GM19397 (cell line): ENCODE measurements at regions not wholly inside any gene's neighbourhood (a gene's known extent, or its start where the extent isn't known, plus 50 kb on each side); places are given as distances from the start of the nearest gene placed in this dataset.

Source experiments
- ATAC-seq: cut with Tn5 transposase; IDR thresholded peaks from one replicate; pipeline ENCODE4 v1.9.1; 2021; ENCODE audit warnings: mild to moderate bottlenecking, moderate library complexity; ENCODE audit not compliant: unreplicated experiment

DNA sequence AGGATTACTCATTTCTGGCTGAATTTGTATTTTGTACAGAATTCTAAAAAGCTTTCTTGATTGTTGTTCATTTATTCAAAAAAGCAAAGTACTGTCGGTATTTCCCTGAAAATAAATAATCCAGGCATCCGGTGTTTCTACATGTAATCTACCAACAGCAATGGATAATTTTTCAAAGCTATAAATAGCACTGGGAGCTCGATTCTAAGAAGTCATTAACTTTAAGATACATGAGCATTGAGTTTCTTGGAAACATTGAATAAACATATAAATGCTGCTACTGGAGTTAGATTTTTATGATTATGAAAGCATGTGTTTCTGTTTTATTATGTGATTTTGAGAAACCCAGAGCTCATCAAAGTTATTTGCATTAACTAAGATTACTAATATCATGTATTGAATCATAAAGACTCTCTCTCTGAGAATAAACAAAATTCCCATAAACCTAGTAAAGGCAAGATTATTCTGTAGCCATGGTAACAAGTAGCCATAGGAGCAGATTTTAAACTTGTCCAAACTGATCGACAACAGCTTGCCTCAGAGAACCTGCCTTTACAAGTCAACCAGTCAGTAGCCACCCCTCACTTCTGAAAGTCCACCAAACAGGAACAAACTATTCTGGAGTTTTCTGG lies 197.0 kb downstream of the DRD1 start:
- ATAC-seq = no peak

DNA sequence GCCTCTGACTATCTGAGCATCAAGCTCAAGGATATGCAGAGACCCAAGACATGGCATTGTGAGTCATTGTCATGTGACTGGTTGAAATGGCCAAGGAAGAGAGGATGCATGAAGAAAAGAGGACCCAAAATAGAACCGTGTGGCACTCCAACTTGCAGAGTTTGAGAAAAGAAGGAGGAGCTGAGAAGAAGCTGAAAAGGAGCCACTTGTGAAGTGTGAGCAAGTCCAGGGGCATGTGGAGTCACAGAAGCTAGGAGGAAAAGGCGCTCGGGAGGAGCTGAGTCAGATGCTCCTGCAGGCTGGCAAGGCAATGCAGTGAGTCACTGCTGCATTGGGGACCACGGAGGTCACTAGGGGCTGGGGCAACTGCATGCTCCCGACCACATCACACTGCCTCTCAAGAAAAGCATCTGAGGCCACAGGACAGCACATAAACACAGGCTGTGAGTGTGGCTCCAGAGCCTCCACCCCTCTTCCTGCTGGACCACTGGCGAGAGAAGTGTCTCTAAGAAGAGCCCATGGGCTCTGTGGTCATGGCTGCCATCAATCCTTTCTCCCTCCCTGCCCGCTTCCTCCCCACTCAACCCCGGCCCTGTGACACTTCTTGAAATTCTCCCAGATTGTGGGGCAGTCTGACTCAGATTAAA lies 197.6 kb downstream of the DRD1 start:
- ATAC-seq = no peak

DNA sequence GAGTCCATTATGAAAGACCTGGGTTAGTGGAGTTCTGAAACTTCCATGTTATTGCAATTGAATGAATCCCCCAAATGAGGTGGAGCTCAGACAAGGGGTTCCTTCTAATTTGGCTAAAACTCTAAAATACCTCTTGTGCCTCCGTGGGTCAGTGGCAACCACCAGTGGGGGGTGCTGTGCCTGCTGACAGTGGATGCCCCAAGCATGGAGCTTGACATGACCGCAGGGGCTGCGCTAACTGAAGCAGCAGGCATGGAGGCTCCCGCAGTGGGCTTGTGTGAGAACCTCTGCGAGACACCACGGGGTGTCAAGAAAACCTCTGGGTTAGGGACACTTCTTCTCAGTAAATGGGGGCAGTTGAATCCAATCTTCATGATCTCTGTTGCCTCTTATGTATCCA lies 200.5 kb downstream of the DRD1 start:
- no peak for ATAC-seq

DNA sequence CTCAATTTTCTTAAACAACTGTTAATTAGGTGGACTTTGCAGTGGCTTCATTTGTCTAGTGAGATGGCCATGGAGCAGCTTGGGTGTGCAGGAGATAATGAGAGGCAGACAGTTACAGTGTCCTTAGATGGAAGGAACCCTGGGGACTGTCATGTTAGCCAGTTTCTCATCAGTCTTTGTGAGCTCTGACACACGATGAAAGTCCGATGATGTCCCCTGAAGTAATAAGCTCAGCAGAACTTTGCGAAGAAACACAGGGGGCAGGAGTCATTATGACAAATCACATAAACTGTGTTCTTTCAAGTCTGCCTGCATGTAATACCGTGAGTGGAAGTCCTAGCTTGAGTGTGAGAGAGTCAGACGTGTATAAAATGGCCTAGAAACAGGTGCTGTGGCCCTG lies 201.8 kb downstream of the DRD1 start:
- ATAC-seq = no peak

DNA sequence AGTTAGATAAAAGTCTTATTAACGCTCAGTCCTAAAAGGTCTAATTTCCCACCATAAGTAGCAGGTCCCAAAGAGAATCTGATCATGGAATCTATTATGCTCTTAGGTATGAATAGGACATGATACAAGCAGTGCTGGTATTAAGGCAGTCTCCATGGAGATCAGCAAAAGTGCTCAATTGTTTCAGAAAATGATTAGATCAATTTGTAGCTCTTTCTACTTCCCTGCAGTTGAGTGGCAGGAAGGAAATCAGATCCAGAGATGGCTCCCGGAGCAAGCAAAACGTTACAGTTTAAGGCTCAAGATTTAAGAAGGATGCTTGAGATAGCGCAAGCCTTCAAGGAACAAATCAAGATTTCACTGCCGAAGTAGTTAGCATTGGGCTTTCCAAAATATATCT lies 205.7 kb downstream of the DRD1 start:
- no peak for ATAC-seq

DNA sequence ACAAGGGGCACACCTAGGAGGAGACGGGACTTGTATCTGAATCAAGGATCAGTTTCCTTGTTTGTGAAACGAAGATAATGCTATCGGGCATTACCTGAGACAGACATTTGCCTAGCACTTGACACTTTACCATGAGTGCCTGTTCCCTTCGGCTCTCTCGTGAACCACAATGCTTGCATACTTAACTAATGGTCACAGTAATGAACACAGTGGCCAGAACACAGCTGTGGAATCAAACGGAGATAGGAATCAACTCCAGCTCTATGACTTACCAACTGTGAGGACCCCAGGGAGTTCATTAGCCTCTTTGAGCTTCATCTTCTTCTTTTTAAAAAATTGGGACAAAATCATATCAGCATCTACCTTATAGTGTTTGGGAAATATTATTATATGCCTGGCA lies 207.8 kb downstream of the DRD1 start:
- ATAC-seq = no peak

DNA sequence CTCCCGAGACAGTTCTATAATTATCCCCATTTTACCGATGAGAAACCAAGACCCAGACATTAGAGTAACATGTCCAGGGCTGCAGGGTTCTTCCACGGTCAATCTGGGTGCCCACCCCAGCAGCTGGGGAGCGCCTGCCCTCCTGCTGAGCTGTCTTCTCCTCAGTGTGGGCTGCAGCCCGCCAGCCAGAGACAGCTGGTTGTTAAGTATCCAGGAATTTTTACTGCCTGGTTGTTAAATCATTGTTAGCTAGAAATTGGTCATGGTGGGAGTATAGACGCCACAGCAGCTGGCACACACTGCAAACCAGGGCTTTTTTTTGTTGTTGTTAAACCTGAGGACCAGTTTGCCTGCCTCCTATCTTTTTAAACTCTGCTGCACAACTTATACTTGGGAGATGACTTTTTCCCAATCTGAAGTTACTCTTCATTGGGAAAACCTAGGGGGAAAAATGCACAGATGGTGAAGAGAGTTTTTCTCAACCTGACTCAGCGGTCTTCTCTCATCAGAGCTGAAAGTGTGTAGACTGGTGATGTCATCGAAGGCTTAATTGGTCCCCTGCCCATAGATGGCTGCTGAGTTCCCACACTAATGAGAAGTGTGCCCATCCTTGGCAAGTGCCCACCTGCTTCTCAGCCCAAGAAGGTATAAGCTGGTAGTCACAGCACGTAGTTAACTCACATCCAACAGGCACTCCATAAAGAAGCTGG lies 208.6 kb downstream of the DRD1 start:
- no peak for ATAC-seq

DNA sequence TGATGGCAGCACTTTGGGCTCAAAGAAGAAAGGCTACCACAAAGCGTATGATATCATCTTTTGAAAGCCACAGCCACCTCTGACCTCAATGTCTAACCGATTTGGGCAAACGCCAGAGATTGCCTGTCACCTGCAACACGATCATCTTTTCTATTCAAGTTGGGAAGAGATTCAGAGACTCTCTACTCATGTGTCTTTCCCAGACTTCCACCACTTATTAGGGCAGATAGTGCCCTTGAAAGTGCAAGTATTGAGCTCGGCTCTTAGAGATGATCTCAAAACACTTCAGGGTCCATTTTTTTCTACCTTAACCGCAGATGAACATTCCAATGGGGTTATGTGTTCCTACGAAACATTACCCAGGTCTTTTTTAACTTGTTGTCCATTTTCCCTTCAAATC lies 213.7 kb downstream of the DRD1 start:
- no peak for ATAC-seq

DNA sequence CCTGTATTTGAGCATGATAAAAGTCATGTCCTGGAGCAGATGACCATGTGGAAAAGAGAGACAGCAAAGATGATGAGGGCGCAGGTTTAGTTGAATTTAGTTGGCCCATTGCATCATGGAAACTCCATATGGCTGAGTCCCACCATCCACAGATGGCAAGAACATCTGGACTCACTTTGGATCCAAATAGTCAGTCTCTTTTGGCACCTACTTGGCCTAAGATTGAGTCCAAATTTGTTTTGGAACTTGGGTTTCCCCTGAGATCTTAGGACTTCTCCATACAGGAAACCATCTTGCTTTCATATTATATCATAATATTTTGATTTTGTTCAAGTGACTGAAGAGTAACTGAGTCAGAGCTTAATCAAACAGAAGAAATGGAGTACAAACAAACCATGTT lies 217.5 kb downstream of the DRD1 start:
- no peak for ATAC-seq

DNA sequence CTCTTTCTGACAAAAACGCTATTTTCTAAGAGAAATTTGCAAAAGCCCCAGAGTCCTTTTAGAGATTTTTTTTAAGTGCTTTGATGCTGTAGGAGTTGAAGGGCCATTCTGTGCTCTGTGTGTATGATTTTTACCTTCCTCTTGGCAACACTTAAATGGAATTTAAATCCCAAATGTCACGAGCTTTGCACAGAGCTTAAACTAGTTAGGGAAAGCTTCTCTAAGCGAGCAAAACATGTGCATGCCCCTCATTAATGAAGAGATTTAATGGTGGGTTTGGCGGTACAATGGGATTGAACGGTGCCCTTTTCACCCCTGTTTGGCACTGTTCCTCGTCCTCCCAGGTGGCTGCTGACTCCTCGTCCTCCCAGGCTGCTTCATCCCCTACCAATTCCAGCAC lies 220.7 kb downstream of the DRD1 start:
- ATAC-seq = no peak

DNA sequence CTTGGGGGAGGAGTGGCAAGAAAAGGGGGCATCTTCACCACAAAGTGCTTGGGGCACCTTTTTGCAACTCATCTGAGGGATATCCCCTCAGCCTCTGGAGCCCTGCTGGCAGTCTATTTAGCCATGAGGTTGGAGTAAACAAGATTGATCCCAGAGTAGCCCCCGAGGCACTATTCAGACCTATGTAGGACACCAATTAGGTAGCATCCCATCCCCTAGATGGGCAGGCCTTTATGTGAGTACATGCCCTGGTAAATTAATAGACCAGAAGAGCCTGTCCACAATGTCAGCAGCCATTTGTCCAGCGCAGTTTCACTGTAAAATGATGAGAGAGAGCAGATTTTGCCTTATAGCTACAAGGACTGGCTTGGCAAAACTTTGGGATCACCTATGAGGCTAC lies 221.4 kb downstream of the DRD1 start:
- no peak for ATAC-seq

DNA sequence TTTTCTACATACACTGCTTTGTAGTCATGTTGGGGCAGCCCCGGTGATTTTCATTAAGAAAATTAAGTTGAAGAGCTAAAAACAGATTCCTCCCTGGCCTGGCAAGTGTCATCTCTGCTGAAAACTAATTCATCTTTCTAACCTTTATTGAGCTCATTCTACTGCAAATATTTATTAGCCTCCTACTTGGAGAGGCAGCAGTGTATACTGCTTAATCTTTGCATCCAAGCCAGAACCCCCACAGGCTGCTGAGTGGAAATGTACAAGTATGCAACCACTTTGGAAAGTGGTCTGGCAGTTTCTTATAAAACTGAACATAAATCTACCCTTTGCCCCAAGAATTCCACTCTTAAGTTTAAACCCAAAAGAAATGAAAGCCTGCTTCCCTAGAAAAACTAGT lies 223.4 kb downstream of the DRD1 start:
- ATAC-seq = no peak

DNA sequence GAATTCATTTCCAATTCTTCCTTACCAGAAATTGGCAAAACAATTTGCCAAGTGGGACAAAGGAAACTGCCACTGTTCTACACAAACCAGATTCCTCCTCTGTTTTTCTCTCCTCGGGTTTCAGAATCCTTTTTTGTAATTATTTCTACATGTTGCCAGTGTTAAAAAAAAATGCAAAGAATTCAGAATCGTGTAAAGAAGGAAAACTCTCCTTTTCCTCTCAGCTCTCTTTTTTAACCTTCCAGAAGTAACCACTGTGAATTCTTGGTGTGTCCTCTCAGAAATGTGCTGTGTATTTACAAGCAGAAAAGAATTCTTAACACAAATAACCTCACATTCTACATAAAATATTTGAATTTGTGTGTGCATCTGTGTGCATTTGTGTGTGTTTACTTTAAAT lies 224.6 kb downstream of the DRD1 start:
- ATAC-seq = no peak

DNA sequence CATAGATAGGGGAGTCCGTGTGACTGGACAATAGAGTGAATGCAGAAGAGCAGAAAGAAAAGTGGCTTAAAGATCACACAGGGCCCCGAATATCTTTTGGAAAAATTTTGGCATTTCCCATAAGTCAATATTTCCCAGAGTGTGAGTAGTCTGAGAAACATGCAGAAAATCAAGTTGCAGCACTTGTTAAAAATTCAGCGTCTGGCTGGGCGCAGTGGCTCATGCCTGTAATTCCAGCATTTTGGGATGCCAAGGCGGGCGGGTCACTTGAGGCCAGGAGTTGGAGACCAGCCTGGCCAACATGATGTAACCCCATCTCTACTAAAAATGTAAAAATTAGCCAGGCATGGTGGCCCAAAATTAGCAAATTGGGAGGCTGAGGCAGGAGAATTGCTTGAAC lies 227.0 kb downstream of the DRD1 start:
- ATAC-seq = no peak

DNA sequence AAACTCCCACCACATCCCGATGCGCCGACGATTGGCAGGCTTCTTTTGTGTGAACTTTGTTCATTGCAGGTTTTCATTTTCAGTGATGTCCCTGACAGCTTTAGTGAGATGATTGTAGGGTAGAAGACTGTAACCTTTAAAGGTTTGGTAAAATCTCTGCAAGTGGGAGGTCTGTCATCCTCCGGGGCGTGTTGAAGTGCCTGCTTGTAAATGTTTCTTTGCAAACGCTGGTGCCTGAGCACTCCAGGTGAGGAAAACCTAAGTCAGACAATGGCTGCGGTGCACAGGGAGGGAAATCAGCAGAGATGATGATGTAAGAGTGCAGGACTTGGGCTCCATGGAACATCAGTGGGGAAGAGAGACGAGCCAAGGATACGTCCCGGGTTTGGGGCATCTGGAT lies 228.1 kb downstream of the DRD1 start:
- no peak for ATAC-seq

DNA sequence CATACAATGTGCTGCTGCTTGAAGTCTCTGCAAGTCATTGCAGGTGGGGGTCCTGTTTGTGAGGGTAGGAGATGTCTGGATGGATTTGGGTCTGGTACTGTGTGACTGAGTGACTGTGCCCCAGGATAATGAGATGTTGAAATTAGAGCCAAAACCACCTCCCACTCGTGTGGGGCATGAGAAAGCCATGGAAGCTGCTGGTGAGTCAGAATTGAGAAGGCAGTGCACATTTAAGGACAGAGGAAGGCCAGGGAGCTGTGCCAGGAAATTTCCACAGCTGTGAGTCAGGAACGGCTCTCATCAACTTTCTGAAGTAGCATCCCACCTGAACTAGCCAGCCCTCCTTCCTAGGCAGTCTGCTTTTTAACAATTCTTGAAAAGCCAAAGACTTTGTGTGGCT lies 229.8 kb downstream of the DRD1 start:
- ATAC-seq = no peak

DNA sequence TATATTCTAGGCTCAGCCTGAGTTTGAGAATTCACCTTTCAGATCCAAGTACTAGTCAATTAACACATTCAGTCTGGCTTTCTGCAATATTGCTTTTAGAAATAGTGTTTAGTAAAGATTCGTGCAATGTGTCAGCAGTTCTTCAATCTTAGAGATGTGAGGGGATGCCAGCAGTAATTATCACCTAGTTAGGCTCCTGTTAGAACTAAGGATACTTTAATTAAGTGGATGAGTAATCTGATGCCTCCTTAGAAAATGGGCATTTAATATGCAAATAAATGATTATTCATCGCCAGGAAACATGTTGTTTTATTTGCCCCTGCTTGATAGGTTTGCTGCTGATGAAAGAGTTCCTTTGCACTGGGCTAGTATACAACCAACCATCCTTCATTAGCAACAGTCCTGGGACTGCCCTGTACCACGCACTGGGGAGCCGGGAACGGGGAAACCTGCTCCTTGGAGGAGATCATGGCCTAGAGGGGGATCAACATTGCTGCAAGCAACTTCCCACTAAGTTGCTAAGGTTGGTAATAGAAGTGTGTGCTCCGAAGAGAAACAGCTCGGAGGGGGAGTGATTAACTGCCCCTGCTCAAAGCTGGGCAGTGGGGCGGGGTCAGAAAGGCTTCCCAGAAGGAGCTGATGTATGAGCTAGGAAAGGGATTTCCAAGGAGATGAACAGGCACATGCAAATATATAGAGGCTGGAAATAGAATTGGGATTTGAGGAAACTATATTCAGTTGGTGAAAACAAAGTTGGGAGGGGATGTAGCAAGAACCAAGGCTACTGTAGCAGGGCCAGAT lies 231.8 kb downstream of the DRD1 start:
- no peak for ATAC-seq

DNA sequence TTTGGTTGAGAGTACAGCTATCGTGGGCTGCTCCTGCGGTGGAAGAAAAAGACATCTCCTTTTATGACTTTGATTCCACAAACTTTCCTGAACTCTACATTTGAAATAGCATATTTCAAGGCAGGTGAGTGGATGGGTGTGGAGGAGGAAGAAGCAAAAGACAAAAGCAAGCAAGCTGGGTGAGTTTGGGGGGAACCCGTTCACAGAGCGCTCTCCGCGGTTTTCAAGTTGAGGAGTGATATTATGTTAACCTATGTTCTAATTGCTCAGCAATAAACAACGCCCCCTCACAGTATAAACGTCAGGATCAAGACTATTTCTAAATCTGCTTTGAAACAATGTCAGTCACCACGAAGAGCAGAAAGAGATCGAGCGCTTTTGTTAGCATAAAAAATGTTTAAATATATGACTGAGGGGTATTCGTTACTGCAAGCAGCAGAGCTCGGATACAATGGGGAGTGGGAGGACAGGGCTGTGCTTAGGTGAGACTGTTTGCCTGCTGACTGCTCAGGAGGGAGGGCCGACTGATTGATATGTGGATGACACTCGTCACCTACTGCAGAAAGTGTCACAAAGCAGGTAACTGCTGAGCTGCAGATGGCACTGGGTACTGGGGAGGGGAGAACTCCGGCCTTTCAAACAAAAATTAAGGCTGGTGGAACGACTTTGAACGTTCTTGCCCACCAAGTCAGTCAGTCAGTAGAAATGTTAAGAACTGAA lies 236.5 kb downstream of the DRD1 start:
- no peak for ATAC-seq

DNA sequence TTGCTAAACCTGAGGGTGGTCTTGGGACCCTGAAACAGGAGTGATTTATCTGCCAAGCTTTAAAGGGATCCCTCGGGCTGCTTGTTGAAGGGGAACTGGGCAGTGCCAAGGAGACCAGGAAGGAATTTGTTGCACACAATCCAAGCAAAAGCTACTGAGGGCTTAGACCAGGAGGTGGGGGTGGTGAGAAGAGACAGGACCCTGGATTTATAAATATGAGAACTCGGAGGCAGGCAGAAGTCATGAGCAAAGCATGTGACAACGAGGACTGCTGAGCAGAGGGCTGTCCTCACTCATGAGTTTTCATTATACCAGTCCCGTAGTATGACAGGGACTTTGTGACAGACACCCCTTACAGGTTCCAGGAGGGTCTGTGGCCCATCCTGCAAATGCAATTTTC lies 237.3 kb downstream of the DRD1 start:
- no peak for ATAC-seq

DNA sequence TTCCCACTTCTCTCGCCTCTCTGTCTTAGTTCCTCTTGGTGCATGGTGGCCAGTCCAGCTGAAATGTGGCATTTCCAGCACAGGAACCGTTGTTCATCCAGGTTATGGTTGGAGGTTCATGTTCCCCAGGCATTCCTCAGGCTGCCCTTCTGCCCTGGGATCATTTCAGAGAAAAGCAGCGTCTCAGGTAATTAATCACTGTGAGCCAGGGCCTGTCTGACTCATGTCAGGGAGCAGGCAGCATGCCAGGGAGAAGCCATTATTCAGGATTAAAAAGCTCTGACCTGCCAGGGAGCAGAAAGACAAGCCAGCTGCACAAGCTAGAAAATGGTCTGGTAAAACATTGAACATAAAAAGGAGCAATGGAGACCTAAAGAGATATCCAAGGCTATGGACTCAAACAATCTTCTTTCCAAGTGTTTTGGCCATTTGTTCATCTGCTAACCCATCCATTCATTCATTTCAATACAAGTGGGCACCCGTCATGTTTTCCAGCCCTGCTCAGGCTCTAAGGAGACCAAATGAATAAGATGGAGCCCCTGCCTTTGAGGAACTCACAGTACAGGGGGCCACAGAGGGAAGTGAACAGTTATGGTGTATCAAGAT lies 241.4 kb downstream of the DRD1 start:
- ATAC-seq = no peak

DNA sequence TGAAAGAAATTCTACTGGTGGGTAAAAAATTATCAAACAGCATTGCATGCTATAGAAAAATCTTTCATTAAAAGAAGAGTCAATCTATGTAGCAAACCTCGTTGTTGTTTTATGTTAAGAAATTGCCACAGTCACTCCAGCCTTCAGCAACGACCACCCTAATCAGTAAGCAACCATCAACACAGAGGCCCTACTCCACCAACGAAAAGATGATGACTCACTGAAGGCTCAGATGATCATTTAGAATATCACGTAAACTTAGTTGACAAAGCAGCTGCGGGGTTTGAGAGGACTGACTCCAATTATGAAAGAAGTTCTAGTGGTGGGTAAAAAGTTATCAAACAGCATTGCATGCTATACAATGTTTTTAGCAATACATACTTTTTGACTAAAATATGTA lies 242.6 kb downstream of the DRD1 start:
- no peak for ATAC-seq
